Esophagus mucosa (tissue), 1 donor: ENCODE measurements at regions not wholly inside any gene's neighbourhood (a gene's known extent, or its start where the extent isn't known, plus 50 kb on each side); places are given as distances from the start of the nearest gene placed in this dataset.

ENCODE experiments used
- ATAC-seq: fragments of 200-7000 bp; cut with Tn5 transposase; one replicate; pipeline ENCODE4 v1.9.1; 2020
- donor health status: DM: yes; HTN: yes; CAD: no.

- no peak for ATAC-seq
Observed at GRCh38 chr9:12874395-12874794, 99.6 kb downstream of the LURAP1L start.

GRCh38 chr9:12875191-12875590 is 100.4 kb downstream of the LURAP1L start:
- no peak for ATAC-seq

DNA sequence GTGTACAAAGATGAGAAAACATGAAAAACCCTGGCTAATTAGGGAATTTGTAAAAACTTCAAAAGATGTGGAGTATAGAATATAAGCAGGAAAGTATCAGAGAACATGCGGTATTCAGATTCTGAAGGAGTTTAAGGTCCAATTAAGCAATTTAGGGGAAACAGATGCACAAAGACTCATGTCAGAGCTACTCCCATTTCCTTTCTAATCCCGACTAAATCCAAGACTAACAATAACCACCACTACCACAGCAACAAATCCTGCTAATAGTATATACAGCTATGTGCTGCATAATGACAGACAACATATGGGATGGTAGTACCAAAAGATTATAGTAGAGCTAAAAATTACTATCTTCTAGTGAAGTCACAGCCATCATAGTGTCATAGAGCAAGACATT is 102.1 kb downstream of the LURAP1L start:
- ATAC-seq, result peak; percentile 44

DNA sequence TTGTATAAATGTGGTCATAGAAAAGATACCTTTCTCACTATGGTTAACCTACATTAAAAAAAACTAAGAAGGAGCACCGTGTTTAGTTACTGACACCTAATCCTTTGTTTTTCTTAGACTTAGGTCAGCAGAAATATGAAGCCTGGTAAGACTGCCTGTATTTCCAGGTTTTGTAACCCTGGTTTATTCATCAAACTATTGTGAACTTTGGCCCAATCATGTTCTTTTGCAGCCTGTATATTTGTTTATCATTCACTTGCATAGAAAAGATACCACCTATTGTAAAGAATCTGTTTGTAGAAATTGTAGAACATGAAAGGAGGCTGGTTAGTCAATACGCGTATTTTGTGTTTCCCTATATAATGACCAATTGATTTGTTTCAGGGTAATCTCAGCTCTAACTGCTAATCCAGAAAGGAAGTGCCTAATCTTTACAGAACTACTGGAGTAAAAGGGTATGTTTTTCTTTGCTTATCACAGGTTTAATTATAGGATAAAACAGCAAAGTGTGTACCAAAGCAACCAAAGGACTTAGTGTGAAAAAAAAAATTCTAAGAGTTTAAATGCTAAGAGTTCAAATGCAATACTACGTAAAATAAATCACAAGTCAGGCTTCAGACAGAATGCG is 103.6 kb downstream of the LURAP1L start:
- ATAC-seq, result peak; percentile 59

GRCh38 chr9:12879961-12880360 is 105.1 kb downstream of the LURAP1L start:
- no peak for ATAC-seq

DNA sequence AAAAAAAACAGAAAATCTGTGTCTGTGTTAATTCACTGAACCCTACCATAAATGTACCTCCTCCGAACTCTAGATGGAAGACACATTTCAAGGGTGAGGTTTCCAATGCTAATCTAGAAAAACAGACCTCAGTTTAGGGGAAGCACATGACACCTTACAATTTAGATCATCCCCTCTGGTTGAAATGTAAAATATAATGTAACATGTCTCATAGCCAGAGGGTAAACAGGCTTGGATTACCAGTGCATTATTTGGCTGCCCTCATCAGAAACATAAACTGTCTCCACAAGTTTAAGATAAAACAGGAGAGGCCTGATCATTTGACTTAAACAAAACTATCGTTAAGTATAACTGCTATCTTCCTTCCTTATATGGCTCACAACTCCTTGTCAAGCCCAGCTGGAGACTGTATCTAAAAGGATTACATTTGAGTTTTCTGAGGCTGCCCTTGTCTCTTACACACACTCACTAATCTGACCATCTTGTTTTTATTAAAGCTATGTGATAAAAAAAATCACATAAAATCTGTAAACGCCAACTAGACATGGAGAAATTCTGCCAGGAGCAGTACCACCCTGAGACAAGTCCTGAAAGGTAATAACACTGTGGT is 105.7 kb downstream of the LURAP1L start:
- no peak for ATAC-seq

- ATAC-seq, result no peak
Observed at GRCh38 chr9:12882430-12882829, 107.6 kb downstream of the LURAP1L start.

DNA sequence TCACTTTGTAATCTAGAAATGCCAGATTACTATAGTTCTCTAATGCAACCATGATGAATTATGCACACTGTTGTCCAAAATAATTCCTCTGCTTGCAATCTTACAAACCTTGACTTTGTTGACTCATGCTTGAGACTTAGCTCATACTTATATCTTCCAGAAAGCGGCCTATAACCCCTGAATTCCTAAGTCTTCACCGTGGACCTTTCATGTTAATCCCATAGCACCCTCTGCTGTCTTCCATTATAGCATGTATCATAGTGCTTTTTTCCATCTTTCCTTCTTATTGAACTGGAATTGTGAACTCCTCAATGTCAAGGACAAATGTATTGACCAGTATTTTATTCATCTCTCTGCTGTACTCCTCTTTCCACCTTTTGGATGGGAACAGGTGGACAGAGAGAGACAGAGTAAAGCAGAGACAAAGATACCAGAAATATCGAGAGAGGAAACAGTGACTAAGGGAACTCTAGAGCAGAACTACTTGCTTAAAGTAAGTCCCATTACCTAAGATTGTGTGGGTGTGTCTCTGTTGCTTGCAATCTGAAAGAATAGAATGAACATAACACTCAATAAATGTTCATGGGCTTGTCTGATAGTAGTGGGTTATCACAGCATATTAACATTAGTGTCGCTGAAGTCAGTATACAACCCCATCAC is 110.0 kb downstream of the LURAP1L start:
- ATAC-seq, result peak; percentile 83

DNA sequence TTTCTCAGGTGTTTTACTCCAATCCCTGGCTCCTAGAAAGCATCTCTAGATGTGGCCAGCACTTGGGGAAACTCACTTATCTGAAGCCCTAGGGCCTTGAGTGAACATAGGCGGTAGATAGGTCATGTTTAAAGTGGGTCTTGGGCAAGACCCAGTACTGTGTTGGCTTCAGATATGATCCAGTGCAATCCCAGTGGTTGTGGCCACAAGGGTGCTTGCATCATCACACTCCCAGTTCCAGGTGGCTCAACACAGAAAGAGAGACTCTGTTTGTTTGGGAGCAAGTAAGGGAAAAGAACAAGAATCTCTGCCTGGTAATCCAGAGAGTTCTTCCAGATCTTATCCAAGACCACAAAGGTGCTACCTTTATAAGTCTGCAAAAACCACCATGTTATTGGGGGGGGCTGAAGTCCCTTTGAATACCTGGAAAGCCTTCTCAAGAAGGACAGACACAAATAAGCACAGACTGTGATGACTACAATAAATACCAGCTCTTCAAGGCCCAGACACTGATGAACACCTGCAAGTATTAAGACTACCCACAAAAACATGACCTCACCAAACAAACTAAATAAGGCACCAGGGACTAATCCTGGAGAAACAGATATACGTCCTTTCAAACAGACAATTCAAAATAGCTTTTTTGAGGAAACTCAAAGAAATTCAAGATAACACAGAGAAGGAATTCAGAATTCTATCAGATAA is 114.7 kb downstream of the LURAP1L start:
- ATAC-seq, result no peak

DNA sequence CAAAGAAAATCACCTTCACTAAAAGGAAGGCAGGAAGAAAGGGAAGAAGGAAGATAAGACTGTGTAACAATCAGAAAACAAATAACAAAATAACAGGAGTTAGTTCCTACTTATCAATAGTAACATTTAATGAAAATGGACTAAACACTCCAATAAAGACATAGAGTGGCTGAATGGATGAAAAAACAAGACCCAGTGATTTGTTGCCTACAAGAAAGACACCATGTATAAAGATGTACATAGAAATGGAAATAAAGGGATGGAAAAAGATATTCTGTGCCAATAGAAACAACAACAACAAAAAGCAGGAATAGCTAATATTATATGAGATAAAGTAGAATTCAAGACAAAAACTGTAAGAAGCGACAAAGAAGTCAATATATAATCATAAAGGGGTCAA is 116.8 kb downstream of the LURAP1L start:
- no peak for ATAC-seq

DNA sequence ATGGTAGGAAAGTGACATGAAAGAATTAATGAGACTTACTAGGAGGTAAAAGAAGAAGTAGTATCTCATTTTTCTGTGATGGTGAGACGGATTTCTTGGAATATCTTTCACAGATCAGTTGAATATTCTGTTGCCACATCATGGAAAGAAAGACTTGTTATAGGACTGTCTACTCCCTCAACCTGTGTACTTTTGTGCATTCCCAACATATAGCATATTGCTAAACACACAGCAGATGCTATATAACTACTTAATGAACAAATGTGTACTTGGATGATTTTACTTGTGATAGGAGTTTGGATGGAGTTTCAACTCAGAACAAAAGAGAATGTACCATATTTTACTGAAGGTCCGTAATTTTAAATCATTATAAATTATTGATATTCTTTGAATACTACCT is 128.5 kb downstream of the LURAP1L start:
- no peak for ATAC-seq

DNA sequence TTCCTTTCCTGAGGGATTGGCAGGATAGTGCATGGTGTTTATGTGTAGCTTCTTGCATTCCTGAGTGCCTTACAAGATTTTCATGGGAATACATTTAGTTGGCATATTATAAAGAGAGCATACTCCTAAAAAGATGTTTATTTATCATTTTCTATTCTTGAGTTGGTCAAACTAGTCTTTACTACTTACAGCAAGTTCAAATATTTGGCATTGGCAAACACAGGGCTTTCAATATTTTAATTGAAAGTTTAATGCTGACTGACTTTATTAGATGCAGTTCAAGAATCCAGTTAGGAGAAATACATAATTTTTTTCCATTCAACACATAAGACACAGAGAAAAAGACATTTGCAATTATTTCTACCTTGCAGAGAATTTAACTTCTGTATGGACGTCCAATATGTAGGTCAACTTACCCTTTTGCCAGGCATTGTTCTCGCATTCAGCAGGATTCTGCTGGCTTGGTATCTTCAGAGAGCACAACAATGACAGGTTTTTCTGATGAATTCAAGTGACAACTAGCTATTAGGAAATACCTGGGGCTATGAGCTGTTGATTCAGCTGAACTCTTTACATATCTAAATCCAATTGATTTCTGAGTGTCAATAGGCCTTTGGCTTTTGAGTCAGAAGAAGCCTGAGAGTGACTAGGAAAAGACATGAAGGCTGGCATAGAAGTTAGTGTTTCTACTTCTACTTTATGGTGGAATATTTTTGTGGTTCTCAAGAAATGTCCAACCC is 129.6 kb downstream of the LURAP1L start:
- ATAC-seq, result no peak

DNA sequence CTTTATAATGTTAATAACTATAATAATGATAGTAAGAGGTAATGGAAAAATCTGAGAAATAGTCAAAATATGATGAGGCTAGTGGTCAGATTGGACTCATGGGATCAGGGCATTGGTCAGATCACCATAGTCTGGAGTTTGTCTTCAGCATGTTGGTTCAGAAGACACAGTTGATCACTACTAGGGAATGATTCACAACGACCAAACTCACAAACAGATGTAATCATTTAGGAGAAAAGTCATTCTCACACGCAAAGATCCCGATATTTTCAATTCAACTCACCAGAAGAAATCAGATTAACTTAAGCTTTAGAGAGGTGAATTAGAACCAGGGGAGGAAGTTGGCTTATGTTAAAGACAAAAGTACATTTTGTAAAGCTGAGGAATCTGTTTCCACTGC is 131.8 kb downstream of the LURAP1L start:
- no peak for ATAC-seq

- ATAC-seq, result peak; percentile 59
Observed at GRCh38 chr9:12908895-12909294, 134.1 kb downstream of the LURAP1L start.

GRCh38 chr9:12915366-12915954 is 140.6 kb downstream of the LURAP1L start:
- ATAC-seq, result no peak

DNA sequence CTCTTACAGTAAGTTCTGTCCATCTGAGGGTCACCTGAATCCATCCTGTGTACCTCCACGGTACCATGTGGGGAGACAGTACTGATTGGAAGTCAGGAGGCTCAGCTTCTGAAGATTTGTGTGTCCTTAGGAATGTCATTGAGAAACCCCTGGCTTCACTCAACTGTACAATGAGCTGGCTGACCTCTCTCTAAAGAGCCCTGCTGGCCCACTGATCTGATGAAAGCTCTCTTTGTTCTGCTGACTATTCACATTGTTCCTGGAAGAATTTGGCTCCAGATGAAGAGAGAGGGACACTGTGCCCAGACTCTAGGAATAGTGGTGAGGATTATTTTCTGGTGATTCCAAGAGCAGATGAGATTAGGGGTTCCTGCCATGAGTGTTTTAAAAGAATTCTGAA is 141.2 kb downstream of the LURAP1L start:
- no peak for ATAC-seq

GRCh38 chr9:12920437-12920836 is 145.6 kb downstream of the LURAP1L start:
- no peak for ATAC-seq

DNA sequence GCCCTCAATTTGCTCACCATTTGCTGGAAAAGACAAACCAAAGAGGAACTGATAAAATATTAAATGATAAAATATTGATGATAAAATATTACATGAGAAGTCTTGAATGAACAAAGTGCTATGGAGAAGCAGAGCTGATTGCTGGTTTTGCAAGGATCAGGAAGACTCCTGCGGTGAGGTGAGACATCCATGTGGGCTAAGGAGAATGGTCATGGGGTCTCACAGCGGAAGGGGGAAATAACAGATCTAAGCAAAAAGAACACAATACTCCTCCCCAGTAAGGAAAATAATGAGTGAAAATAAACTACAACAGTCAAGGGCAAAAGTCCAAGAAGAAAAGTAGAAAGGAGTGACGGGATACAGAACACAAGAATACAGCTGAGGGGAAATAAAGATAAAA is 146.8 kb downstream of the LURAP1L start:
- ATAC-seq, result no peak

DNA sequence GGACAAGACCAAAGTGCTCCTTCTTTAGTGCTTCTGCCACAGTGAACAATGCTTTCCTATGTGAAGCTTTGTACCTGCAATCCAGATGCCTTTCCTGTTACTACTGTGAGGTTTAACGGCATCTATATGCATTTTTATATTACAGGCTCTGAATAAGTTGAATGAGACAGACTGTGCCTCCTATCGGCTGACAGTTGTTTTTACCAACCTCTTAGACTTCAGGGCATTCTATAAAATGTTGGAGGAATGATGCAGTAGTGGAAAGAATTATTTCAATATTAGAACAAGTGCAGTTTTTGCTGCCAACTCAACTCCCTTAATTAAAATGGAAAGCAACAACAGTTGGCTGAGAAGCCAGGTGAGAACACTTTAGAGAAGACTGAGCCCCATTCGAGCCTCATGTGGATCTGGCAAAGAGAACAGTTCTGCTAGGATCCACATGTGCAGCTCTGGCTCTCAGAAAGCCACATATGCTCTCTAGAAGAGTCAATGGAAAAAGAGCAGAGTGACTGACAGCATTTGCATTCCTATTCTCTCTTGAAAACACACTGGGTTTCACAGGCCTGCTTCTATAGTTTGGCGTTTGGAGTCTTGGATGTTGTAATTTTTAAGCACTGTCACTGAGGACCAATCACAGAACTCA is 147.5 kb downstream of the LURAP1L start:
- no peak for ATAC-seq

GRCh38 chr9:12923468-12924009 is 148.7 kb downstream of the LURAP1L start:
- no peak for ATAC-seq

DNA sequence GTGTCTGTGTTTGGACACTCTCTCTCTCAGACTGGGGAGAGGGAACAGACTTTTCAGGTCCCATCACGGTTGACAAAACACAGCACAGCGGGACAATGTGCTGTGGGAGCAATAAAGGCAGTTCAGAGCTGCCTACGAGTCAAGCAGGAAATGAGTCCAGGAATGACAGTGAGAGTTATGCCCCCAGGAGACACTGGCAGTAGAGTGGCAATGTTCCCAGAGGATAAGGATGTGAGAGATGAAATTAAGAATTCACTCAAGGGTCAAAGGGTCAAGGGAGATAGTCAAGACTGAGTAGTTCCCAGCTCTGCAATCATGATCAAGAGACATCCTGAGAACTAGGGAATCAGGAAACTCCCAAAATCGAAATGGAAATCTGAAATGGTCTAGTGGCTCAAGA is 156.1 kb downstream of the LURAP1L start:
- no peak for ATAC-seq

DNA sequence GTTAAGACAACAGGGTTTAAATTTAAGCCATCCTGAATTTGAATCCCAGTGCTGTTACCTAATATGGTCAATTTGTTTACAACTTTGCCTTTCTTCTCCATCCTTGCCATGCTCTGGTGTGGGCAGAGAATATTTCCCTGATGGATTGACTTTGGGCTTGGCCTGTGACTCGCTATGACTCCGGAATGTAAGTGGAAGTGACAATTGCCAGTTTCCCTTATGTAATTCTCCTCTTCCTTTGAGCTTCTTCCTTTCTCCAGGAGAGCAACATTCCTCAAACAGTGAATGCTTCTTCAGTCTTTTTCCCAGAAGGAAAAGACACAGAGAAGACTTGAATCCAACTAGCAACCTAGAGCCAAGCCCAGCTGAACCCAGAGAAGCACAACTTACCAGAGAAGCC is 159.1 kb downstream of the LURAP1L start:
- ATAC-seq, result peak; percentile 15
